Stimulated activated CD4-positive, alpha-beta T cell treated with anti-CD3 and anti-CD28 coated beads, Interleukin-12 subunit alpha, Interleukin-12 subunit beta, amount 100 ng/mL, for 4 hours (primary cell): ENCODE measurements at regions not wholly inside any gene's neighbourhood (a gene's known extent, or its start where the extent isn't known, plus 50 kb on each side); places are given as distances from the start of the nearest gene placed in this dataset.

Experiments used
- DNase-seq: peaks from one replicate; pipeline ENCODE4 v3.0.0-alpha.2; 2020

DNA sequence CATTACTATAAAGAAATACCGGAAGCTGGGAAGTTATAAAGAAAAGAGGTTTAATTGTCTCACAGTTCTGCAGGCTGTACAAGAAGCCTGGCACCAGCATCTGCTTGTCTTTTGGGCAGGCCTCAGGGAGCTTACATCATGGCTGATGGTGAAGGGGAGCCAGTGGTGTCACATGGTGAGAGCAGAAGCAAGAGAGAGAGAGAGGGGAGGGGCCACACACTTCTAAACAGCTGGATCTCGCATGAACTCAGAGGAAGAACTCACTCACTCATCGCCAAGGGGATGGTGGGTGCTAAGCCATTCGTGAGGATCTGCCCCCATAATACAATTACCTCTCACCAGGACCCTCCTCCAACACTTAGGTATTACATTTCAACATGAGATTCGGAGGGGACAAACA lies 51.8 kb upstream of the ANKRD34C start:
- no peak for DNase-seq

- DNase-seq, result no peak
These were observed 59.7 kb upstream of the ANKRD34C start for GRCh38 chr15:79222808-79223207.

GRCh38 chr15:79221696-79222095 lies 60.8 kb upstream of the ANKRD34C start:
- DNase-seq, result no peak

- no peak for DNase-seq
These were observed 63.0 kb upstream of the ANKRD34C start for GRCh38 chr15:79219393-79220056.

DNA sequence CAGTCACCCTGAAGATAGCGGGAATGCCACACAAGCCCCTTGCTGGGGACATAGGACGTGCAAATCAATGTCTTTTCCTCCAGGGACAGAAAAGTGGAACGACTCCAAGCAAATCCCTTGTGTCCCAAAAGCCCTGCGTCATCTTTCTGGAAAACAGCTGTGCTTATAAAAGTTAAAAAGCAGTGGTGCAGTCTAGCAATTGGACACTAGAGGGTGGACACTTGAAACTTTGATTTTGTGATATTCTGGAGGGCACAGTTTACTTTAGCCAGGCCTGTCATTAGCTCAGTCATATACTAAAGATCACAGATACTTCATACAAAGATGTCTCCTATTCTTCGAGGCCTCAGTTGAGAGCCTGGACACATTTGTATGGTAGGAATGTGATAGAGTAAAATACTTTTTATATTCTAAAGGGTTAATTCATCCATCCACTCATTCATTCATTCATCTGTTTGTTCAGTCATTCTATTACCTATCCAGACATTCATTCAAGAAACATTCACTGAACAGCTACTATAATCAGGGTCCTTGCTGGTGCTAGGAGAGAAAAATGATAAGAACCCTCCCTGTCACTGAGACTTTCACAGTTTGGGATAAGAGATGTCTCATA lies 63.8 kb upstream of the ANKRD34C start:
- DNase-seq, result no peak

- DNase-seq, result no peak
These were observed 68.9 kb upstream of the ANKRD34C start for GRCh38 chr15:79213650-79214049.

- DNase-seq, result no peak
These were observed 69.8 kb upstream of the ANKRD34C start for GRCh38 chr15:79212589-79213157.

DNA sequence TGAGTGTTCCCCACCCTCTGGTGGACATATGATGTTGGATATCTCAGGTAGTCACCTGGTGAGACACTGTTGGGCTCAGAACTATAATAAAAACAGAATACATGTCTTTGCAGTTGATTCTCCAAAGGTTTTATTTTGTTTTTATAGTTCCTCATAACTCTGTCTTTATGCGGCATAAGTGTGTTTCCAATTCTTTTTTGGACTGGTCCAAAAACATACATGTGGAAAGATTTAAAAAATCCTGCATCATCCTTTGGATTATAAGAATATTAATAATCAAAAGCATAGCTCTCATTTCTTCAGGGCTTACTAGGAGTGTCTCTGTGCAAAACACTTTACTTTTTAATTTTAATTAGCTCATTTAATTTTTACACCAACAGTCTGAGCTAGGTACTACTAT lies 71.0 kb upstream of the ANKRD34C start:
- no peak for DNase-seq

DNA sequence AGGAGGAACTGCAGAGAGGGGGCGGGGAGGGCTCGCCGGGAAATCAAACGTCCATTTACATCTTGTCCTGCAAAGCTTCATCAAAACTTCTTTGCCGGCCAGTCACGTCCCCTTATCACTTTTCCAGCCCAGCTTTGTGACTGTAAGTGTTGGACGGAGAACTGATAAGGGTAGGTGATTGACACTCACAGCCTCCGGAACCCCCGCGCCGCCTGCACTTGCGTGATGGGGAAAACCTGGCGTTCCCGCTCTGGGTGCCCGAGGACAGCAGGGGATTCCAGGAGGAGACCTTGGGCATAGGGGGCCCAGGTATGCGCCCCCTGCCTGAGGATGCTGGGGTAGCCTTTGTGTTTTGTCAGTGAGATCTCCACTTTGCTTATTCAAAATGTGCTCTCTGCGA lies 72.8 kb upstream of the ANKRD34C start:
- DNase-seq, result no peak

DNA sequence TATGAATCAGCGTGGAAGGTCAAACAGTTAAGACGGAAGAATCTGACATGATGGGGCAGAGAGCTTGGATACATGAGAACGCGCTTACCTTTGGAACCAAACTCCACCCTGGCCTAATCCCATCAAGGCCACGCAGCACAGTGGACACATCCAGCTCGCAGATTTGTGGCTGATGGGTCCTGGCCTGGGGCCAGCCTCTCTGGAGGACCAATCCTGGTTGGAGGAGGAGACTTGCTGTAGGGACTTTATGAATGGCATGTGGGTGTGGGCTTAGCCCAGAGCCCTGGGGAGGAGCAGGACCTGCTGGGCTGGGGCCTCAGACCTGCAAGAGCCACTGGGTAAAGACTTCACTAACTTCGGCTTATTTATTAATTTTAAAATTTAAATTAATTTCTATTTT lies 73.4 kb upstream of the ANKRD34C start:
- no peak for DNase-seq

DNA sequence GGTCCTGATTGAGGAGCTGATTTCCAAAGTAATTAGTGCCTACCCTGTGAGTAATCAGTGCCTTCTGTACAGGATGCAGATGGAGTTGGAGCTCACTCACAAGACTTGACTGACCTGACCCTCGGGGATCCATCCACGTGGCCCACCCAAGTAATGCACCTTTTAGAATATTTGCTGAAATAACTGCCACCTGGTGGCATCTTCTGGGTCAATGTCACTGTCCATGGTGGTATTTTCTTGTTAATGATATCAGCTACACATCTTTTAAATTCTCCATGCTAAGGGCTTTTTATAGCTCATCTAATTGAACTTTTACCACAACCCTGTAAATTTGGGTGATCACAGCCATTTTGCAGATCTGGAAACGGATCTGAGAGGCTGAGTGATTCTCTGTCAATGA lies 74.3 kb upstream of the ANKRD34C start:
- DNase-seq, result no peak

DNA sequence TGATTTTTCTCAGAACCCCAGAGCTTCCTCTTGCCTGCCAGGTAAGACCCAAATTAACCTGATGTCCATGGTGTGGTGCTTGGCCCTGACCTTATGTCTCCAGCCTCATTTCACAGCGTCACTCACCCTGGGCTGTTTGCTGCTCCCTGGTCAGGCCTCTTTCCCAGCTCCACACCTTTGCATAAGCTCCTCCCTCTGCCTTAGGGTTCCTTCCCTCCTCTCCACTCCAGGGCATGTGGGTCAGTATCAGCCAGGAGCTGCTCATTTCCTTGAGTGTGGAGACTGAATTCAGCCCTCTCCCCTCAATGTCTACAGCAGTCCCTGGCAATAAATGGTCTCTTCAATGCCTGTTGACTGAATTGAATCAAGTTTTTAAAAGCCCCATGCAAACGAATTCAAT lies 75.6 kb upstream of the ANKRD34C start:
- DNase-seq, result no peak

DNA sequence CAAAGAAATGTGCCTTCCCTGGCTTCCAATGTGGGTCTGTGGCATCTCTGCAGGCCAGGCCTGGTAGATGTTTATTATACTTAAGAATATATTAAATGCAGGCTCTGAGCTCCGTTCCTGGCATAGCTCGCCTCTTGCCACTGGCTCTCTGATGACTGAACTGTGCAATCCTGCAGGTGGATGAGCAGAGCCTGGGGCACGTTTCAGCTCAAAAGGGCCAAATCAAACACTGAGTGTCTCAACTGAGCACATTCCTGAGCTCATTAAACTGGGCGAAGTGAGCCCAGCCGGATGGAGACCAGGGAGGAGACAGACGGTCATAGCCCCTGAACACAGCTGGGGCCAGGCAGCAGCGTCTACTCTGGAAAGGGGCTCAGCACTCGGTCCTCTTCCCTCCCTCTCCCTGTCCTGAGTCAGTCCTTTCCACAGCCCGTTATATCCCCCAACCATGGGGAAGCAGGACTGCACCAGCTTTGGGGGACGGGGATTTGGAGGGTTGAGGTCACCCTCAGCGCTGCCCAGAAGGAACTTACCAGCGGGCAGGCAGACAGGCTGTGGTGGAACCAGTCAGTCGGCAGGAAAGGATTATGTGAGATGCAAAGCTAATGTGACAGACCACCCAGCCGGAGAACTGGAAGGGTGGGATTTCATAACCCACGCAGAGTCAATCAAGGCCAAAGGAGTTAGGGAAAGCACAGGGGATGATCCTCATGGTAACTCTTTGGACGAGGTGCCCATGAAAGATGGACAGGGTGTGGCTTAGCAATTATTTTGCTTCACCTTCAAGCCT lies 77.4 kb upstream of the ANKRD34C start:
- no peak for DNase-seq

- DNase-seq, result no peak
These were observed 84.1 kb upstream of the ANKRD34C start for GRCh38 chr15:79198461-79198860.

- no peak for DNase-seq
These were observed 85.2 kb upstream of the ANKRD34C start for GRCh38 chr15:79197285-79197684.

DNA sequence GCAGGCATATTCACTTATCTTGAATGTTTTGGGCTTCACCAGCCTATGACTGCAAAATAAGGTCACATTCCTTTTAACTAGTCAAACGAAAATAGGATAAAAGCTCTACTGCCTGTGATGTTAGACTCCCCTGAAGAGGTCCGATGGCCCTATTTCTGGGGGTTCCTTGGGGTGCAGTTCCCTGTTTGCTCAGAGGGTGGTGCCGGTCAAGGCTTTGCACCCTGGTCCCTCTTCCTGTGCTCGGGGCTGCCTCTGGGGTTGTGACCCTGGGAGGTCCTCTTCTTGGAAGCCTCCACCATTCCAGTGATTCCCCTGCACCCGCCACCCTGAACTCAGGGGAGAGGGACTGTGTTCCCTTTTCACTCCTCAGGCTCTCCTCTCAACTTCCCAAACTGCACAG lies 86.7 kb upstream of the ANKRD34C start:
- DNase-seq, result no peak

DNA sequence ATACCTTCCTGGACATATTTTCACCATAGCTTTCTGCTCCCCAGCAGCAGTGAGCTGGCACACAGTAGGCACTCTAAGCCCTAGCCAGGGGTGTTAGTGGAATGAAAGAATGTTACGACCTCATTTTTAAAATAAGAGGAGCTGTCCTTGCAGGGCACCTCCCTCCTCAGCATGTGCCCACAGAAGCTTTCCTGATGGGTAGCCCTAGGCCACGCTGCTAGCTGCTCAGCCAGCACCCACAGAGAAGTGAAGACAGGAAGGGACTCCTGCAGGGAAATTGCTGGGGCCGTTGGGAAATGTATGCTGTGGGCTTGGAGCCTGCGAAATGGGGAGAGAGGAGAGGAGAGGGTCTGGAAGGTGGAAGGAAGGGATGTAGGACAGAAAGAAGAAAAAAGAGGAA lies 87.3 kb upstream of the ANKRD34C start:
- DNase-seq, result no peak

DNA sequence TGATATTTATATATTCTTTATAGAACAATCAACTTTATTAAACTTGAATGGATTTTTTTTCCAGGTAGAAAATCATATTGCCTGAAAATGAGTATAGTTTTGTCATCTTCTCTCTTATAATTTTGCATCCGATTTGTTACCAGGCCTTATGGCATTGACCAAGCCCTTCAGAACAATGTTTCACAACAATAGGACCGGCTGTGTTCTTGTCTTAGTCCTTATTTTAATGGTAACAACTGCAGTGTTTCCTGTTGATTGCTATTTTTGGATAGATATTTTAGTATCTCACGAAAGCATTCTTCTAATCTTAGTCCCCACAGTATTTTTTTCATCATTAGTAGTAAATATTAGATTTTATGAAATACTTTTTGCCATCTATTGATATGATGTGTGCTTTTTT lies 88.1 kb upstream of the ANKRD34C start:
- DNase-seq, result no peak

- no peak for DNase-seq
These were observed 89.0 kb upstream of the ANKRD34C start for GRCh38 chr15:79193549-79193948.

DNA sequence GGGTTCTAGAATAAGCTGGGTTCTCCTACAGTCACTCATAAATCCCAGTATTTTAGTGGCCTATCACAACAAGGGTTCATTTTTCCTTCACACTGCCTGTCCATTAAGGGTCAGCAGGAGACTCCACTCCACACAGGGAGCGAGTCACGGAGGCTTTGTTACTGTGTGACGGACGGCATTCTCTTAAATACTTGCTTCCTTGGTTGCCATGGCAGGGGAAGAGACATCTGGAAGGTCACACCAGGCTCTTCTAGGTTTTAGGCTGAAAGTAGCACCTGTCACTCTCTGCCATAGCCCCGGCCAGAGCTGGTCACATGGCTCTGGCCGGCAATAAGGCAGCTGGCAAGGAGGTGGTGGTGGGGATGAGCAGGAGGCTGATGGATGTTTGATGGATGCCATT lies 89.4 kb upstream of the ANKRD34C start:
- DNase-seq, result no peak

- no peak for DNase-seq
These were observed 90.0 kb upstream of the ANKRD34C start for GRCh38 chr15:79192462-79193036.

GRCh38 chr15:79190093-79190492 lies 92.4 kb upstream of the ANKRD34C start:
- no peak for DNase-seq

- DNase-seq, result no peak
These were observed 95.9 kb upstream of the ANKRD34C start for GRCh38 chr15:79186616-79187015.

- peak; percentile 9 for DNase-seq
These were observed 94.6 kb upstream of the RASGRF1 start for GRCh38 chr15:79185199-79185598.
